ENCODE measurements at regions not wholly inside any gene's neighbourhood (a gene's known extent, or its start where the extent isn't known, plus 50 kb on each side); places are given as distances from the start of the nearest gene placed in this dataset.
"Not testable (repeated sequence)": the region's sequence is repeated elsewhere in the genome, so short reads cannot be mapped to it uniquely, and the experiment has no call there.

- TF ChIP-seq TSHZ2 (CRISPR knock-in tag; IDR thresholded peaks at IDR 0.05) (no peak), ZC3H10 (CRISPR knock-in tag; IDR thresholded peaks at IDR 0.05) (no peak), TOX (CRISPR knock-in tag; IDR thresholded peaks at IDR 0.05; ENCODE audit: borderline replicate concordance) (no peak), BACH2 (CRISPR knock-in tag; IDR thresholded peaks at IDR 0.05; ENCODE audit: borderline replicate concordance) (no peak), SNAI2 (CRISPR knock-in tag; IDR thresholded peaks at IDR 0.05) (no peak)
These were observed 128.1 kb upstream of the RBMS1 start (continued) for GRCh38 chr2:160621748-160622147.

- not testable (repeated sequence) for ATAC-seq
These were observed 134.5 kb upstream of the RBMS1 start for GRCh38 chr2:160628020-160628637.

- TF ChIP-seq ARNTL (CRISPR knock-in tag; IDR thresholded peaks at IDR 0.05; ENCODE audit: borderline replicate concordance, low read depth) (no peak), ZNF70 (CRISPR knock-in tag; IDR thresholded peaks at IDR 0.05) (no peak), ZC3H10 (CRISPR knock-in tag; IDR thresholded peaks at IDR 0.05) (no peak), PATZ1 (CRISPR knock-in tag; IDR thresholded peaks at IDR 0.05; ENCODE audit: borderline replicate concordance) (no peak), TCF4 (CRISPR knock-in tag; IDR thresholded peaks at IDR 0.05; ENCODE audit: borderline replicate concordance) (no peak), RARB (CRISPR knock-in tag; IDR thresholded peaks at IDR 0.05) (no peak)
- ATAC-seq, result no peak
These were observed 135.2 kb upstream of the RBMS1 start for GRCh38 chr2:160628811-160629210.

- TF ChIP-seq TCF4 (CRISPR knock-in tag; IDR thresholded peaks at IDR 0.05; ENCODE audit: borderline replicate concordance) (no peak), OSR1 (CRISPR knock-in tag; IDR thresholded peaks at IDR 0.05) (no peak), TOX (CRISPR knock-in tag; IDR thresholded peaks at IDR 0.05; ENCODE audit: borderline replicate concordance) (no peak), POU6F1 (CRISPR knock-in tag; IDR thresholded peaks at IDR 0.05; ENCODE audit: borderline replicate concordance, low read depth) (no peak), RARB (CRISPR knock-in tag; IDR thresholded peaks at IDR 0.05) (no peak), BACH2 (CRISPR knock-in tag; IDR thresholded peaks at IDR 0.05; ENCODE audit: borderline replicate concordance) (no peak), ZC3H10 (CRISPR knock-in tag; IDR thresholded peaks at IDR 0.05) (no peak), CSDC2 (CRISPR knock-in tag; IDR thresholded peaks at IDR 0.05) (no peak), ARNTL (CRISPR knock-in tag; IDR thresholded peaks at IDR 0.05; ENCODE audit: borderline replicate concordance, low read depth) (no peak), ZFP30 (CRISPR knock-in tag; IDR thresholded peaks at IDR 0.05) (no peak), ZNF565 (CRISPR knock-in tag; conservative IDR thresholded peaks at IDR 0.05; ENCODE audit: low read depth) (no peak), PPARA (CRISPR knock-in tag; IDR thresholded peaks at IDR 0.05; ENCODE audit: borderline replicate concordance) (no peak), PATZ1 (CRISPR knock-in tag; IDR thresholded peaks at IDR 0.05; ENCODE audit: borderline replicate concordance) (no peak), ESRRG (CRISPR knock-in tag; IDR thresholded peaks at IDR 0.05) (no peak), ZNF8 (CRISPR knock-in tag; IDR thresholded peaks at IDR 0.05) (no peak), GLIS3 (CRISPR knock-in tag; IDR thresholded peaks at IDR 0.05) (no peak)
- peak; percentile 61; the same call in 2 of the 3 replicates for ATAC-seq
These were observed 137.4 kb upstream of the RBMS1 start for GRCh38 chr2:160630801-160631590.

Measured in SK-N-SH treated with all-trans-retinoic acid at 6 μM for 48 hours (cell line).